ENCODE measurements at regions not wholly inside any gene's neighbourhood (a gene's known extent, or its start where the extent isn't known, plus 50 kb on each side); places are given as distances from the start of the nearest gene placed in this dataset.

GRCh38 chr18:78230911-78231310 is 748.7 kb upstream of the SALL3 start:
- ATAC-seq (ENCODE audit: insufficient read depth, low read depth) (no peak), DNase-seq (no peak)
- Histone ChIP-seq H3K36me3 (ENCODE audit: insufficient read depth, low read length) (no peaks in the 10 kb centered on the region), H2AFZ (ENCODE audit: low read depth, low read length) (no peak overlapping the region), H3K79me2 (ENCODE audit: insufficient read depth, low read length) (no peaks in the 10 kb centered on the region), H3K4me1 (ENCODE audit: insufficient read depth, low read length) (no peaks in the 10 kb centered on the region), H3K4me3 (ENCODE audit: low read depth in 1 of 2, low read length in 2 of 2) (no peak overlapping the region), H3K27ac (ENCODE audit: low read length) (no peak overlapping the region), H3K4me2 (ENCODE audit: insufficient read depth, low read length) (no peak overlapping the region), H3K9me3 (ENCODE audit: insufficient read depth, low read length, severe bottlenecking) (no peaks in the 10 kb centered on the region), H4K20me1 (ENCODE audit: insufficient read depth, low read length) (no peaks in the 10 kb centered on the region), H3K9ac (ENCODE audit: low read depth, low read length) (no peak overlapping the region), H3K27me3 (ENCODE audit: insufficient read depth, low read length, poor library complexity) (no peaks in the 10 kb centered on the region)
- no peak for TF ChIP-seq EZH2 (IDR thresholded peaks at IDR 0.05; ENCODE audit: borderline replicate concordance, low read depth, low read length, severe bottlenecking)
- no peak for TF ChIP-seq CTCF (IDR thresholded peaks at IDR 0.05; ENCODE audit: borderline replicate concordance, extremely low read depth, low read length, poor library complexity, severe bottlenecking)

DNA sequence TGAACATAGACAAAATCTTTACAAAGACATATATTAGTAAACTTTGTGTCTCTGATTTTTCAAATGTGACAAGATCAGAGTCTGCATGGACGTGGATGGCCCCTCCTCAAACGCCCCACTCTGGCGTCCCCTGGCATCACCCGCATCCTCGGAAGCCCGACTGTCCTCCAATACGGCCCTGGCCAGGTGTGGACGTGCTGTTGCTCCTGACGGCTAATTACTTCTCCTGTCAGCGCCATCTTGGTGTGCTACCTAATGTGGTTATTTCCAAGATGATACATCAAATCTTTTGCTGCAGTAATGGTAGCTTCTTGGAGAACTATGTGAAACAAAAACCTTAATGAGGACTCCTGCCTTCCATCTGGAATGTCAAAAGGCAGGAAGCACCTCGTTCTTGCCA is 747.4 kb upstream of the SALL3 start:
- Histone ChIP-seq H3K4me2 (ENCODE audit: insufficient read depth, low read length) (no peak overlapping the region), H2AFZ (ENCODE audit: low read depth, low read length) (no peak overlapping the region), H3K9ac (ENCODE audit: low read depth, low read length) (no peak overlapping the region), H4K20me1 (ENCODE audit: insufficient read depth, low read length) (no peaks in the 10 kb centered on the region), H3K4me1 (ENCODE audit: insufficient read depth, low read length) (no peaks in the 10 kb centered on the region), H3K79me2 (ENCODE audit: insufficient read depth, low read length) (no peaks in the 10 kb centered on the region), H3K36me3 (ENCODE audit: insufficient read depth, low read length) (no peaks in the 10 kb centered on the region), H3K27me3 (ENCODE audit: insufficient read depth, low read length, poor library complexity) (no peaks in the 10 kb centered on the region), H3K4me3 (ENCODE audit: low read depth in 1 of 2, low read length in 2 of 2) (no peak overlapping the region), H3K27ac (ENCODE audit: low read length) (no peak overlapping the region), H3K9me3 (ENCODE audit: insufficient read depth, low read length, severe bottlenecking) (no peaks in the 10 kb centered on the region)
- no peak for DNase-seq
- ATAC-seq (ENCODE audit: insufficient read depth, low read depth) = no peak
- TF ChIP-seq EZH2 (IDR thresholded peaks at IDR 0.05; ENCODE audit: borderline replicate concordance, low read depth, low read length, severe bottlenecking) (no peak), CTCF (IDR thresholded peaks at IDR 0.05; ENCODE audit: borderline replicate concordance, extremely low read depth, low read length, poor library complexity, severe bottlenecking) (no peak)

GRCh38 chr18:78237864-78238263 is 741.8 kb upstream of the SALL3 start:
- Histone ChIP-seq H3K9me3 (ENCODE audit: insufficient read depth, low read length, severe bottlenecking) (peaks cover 4% of the 10 kb centered on the region), H3K79me2 (ENCODE audit: insufficient read depth, low read length) (no peaks in the 10 kb centered on the region), H3K4me3 (ENCODE audit: low read depth in 1 of 2, low read length in 2 of 2) (no peak overlapping the region), H3K27me3 (ENCODE audit: insufficient read depth, low read length, poor library complexity) (no peaks in the 10 kb centered on the region), H3K27ac (ENCODE audit: low read length) (no peak overlapping the region), H4K20me1 (ENCODE audit: insufficient read depth, low read length) (no peaks in the 10 kb centered on the region), H3K4me2 (ENCODE audit: insufficient read depth, low read length) (no peak overlapping the region), H3K4me1 (ENCODE audit: insufficient read depth, low read length) (no peaks in the 10 kb centered on the region), H2AFZ (ENCODE audit: low read depth, low read length) (no peak overlapping the region), H3K36me3 (ENCODE audit: insufficient read depth, low read length) (no peaks in the 10 kb centered on the region), H3K9ac (ENCODE audit: low read depth, low read length) (no peak overlapping the region)
- no peak for DNase-seq
- TF ChIP-seq CTCF (IDR thresholded peaks at IDR 0.05; ENCODE audit: borderline replicate concordance, extremely low read depth, low read length, poor library complexity, severe bottlenecking) (no peak), EZH2 (IDR thresholded peaks at IDR 0.05; ENCODE audit: borderline replicate concordance, low read depth, low read length, severe bottlenecking) (no peak)
- ATAC-seq (ENCODE audit: insufficient read depth, low read depth) = no peak

Measured in DND-41 (cell line).